ENCODE measurements at regions not wholly inside any gene's neighbourhood (a gene's known extent, or its start where the extent isn't known, plus 50 kb on each side); places are given as distances from the start of the nearest gene placed in this dataset.

GRCh38 chr4:34733185-34733941 is 1511.0 kb downstream of the ARAP2 start:
- no peak for DNase-seq

GRCh38 chr4:34766935-34767334 is 1477.4 kb downstream of the ARAP2 start:
- DNase-seq = no peak

DNA sequence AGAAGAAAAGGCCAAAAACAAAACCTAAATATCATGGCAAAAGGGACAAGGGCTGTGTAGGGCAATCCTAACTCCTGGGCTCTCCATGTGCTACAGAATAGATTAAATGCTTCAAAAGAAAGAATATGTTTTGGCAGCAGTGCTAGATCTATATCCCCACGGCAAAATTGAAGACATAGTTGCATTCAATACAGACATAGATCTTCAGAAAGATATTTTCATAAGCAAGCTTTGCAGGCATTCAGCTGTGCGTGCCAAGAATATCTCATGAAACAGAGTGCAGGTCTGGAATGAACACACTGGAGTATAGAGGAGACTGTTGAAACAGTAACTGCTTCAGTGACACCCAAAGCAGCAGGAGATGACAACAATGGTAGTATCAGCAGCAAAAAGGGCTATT is 1476.9 kb downstream of the ARAP2 start:
- no peak for DNase-seq

GRCh38 chr4:34771632-34772031 is 1472.7 kb downstream of the ARAP2 start:
- no peak for DNase-seq

- DNase-seq = no peak
These were observed 1454.2 kb downstream of the ARAP2 start for GRCh38 chr4:34790131-34790530.

DNA sequence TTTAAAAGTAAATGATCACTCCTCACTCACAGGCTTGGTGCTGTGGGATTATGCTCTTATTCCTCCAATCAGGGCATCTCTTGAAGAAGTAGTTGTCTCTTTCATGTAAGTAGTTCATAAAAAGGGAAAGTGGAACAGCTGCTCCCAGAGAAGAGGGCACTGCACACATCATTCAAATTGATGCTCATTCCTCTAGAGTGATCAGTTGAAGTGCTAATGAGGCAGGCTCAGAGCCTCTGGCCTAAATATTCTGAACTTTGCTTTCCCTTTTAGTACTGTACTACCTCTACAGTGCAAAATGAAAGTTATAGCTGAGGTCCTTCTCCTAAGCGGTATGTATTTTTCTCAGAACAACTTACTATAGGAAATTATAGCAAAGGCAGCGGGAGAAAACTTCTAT is 1453.1 kb downstream of the ARAP2 start:
- no peak for DNase-seq

GRCh38 chr4:34800953-34801352 is 1443.4 kb downstream of the ARAP2 start:
- DNase-seq = no peak

- no peak for DNase-seq
These were observed 1430.0 kb downstream of the ARAP2 start for GRCh38 chr4:34814266-34814665.

DNA sequence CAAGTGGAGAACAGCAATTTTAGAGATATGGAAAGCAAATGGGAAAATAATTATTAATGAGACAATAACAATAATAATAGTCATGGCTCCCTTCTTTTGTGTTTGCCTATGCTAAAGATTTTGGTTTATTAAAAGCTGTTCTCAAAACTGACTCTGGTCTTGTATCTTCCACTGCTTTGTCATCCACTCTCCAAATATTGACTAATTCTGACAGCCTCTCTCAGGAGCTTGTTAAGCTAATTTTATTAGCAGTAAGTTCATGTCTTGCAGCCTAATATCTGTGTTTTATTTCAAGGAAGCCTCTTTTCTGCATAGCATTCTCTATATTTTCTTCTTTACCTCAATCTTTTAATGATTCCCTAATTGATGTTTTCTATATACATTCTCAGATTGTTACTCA is 1419.8 kb downstream of the ARAP2 start:
- DNase-seq = no peak

DNA sequence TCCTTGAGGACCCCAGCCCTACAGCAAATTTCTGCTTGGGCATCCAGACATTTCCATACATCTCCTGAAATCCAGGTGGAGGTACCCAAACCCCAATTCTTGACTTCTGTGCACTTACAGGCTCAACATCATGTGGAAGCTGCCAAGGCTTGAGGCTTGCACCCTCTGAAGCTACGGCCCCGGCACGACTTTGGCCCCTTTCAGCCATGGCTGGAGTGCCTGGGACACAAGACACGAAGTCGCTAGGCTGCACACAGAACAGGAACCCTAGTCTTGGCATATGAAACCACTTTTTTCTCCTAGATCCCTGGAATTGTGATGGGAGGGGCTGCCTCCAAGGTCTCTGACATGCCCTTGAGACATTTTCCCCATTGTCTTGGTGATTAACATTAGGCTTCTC is 1417.7 kb downstream of the ARAP2 start:
- no peak for DNase-seq

GRCh38 chr4:34845926-34846325 is 1398.4 kb downstream of the ARAP2 start:
- no peak for DNase-seq

GRCh38 chr4:34850421-34850820 is 1393.9 kb downstream of the ARAP2 start:
- DNase-seq = no peak

GRCh38 chr4:34850968-34851367 is 1393.3 kb downstream of the ARAP2 start:
- DNase-seq = no peak

- no peak for DNase-seq
These were observed 1392.9 kb downstream of the ARAP2 start for GRCh38 chr4:34851411-34851810.

DNA sequence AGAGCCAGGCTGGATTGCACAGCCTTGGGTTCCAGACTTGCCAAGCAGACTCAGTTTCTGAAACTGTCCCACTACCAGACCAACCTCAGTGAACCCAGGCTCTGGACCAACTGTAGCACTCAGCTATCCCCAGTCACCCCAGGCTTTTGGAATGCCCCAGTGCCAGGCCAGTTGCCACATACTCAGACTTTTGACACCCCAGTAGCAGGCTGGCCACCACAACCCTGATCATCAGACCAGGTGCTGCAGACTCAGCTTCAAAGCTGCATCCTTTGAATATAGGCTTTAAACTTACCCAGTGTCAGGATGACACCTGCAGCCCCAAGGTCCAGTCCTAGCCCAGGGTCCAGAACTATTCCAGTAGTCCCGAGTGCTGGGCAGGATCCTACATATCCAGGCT is 1389.9 kb downstream of the ARAP2 start:
- DNase-seq = no peak

DNA sequence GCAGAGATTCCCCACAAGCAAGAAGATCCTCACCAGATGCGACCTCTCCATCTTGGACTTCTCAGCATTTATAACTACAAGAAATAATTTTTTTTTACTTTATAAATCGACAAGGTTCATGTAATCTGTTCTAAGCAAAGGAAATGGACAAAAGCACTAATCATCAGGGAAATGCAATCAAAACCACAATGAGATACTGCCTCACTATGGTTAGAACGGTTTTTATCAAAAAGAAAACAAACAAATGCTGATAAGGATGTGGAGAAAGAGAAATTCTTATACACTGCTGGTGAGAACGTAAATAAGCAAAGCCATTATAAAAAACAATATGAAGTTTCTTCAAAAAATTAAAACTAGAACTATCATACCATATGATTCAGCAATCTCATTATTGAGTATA is 1382.6 kb downstream of the ARAP2 start:
- no peak for DNase-seq

DNA sequence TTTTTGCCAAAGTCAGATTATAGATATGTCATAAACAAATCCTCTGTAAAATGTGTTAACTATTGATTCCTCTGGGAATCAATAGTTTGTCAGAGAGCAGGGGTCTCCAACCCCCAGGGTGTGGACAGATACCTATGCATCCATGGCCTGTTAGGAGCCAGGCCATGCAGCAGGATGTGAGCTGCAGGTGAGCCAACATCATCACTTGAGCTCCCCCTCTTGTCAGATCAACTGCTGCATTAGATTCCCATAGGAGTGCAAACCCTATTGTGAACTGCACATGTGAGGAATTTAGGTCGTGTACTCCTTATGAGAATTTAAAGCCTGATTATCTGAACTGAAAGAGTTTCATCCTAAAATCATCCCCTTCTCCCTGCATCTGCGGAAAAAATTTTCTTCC is 1365.4 kb downstream of the ARAP2 start:
- DNase-seq = no peak

GRCh38 chr4:34880246-34880645 is 1364.1 kb downstream of the ARAP2 start:
- no peak for DNase-seq

DNA sequence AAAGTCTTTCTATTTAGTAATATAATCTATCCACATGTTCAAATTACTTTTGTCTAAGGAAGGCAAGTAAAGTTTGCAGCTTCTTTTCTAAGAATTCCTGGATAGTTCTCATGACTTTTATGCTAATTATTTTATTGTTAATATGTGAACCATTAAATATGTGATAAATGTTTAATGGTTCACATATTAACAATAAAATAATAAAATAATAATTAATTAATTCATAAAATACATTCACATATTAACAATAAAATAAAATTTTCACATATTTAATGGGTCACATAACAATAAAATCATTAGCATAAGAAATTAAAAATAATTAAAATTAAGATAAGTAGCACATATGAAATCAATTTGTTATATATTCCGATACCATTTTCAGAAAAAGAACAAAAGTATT is 1352.4 kb downstream of the ARAP2 start:
- DNase-seq = no peak

- no peak for DNase-seq
These were observed 1350.9 kb downstream of the ARAP2 start for GRCh38 chr4:34893382-34893781.

DNA sequence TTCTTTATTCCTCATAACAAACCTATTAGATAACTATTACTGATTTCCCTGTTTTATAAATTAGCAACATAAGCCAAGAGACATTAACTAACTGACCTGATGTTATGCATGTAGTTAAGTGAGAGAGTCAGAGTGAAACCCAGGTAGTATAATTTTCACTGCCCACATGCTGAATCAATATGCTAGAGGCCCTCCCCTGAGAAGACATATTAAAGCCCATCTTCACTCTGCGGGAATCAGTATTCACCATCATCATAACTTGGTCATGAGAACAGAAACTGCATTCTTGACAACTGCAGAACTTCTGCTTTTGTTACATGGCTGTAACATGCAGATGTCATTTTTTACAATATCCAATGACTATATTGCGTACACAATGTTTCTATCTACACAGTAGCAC is 1324.3 kb downstream of the ARAP2 start:
- DNase-seq = no peak

GRCh38 chr4:34921391-34921790 is 1322.9 kb downstream of the ARAP2 start:
- no peak for DNase-seq

GRCh38 chr4:34922325-34922724 is 1322.0 kb downstream of the ARAP2 start:
- DNase-seq = no peak

GRCh38 chr4:34932591-34932990 is 1311.7 kb downstream of the ARAP2 start:
- DNase-seq = no peak

- DNase-seq = no peak
These were observed 1308.6 kb downstream of the ARAP2 start for GRCh38 chr4:34935739-34936138.

Measured in NK-92 treated with Interleukin-12 subunit alpha and Interleukin-12 subunit beta, amount 100 ng/mL, for 24 hours (cell line).